Type B pancreatic cell (in vitro differentiated cells): ENCODE measurements at regions not wholly inside any gene's neighbourhood (a gene's known extent, or its start where the extent isn't known, plus 50 kb on each side); places are given as distances from the start of the nearest gene placed in this dataset.

Source experiments
- DNase-seq: peaks from one replicate; pipeline ENCODE4 v3.0.0; 2021; ENCODE audit warnings: mixed read lengths; ENCODE audit not compliant: unreplicated experiment; ENCODE audit errors: extremely low spot score
- H3K27ac Mint-ChIP-seq: 2 replicates; pipeline ENCODE4 v1.8.0; 2021; ENCODE audit warnings: mild to moderate bottlenecking, mixed read lengths
- H3K27me3 Mint-ChIP-seq: 2 replicates; pipeline ENCODE4 v1.8.0; 2021; ENCODE audit warnings: mixed read lengths
- H3K36me3 Mint-ChIP-seq: 2 replicates; pipeline ENCODE4 v1.8.0; 2021; ENCODE audit warnings: mixed read lengths
- H3K4me1 Mint-ChIP-seq: one replicate; pipeline ENCODE4 v1.8.0; 2021; ENCODE audit warnings: mixed read lengths; ENCODE audit not compliant: unreplicated experiment
- H3K4me3 Mint-ChIP-seq: 2 replicates; pipeline ENCODE4 v1.8.0; 2021; ENCODE audit warnings: mild to moderate bottlenecking, mixed read lengths
- H3K9me3 Mint-ChIP-seq: 2 replicates; pipeline ENCODE4 v1.8.0; 2021; ENCODE audit warnings: mixed read lengths
- CTCF ChIP-seq: fragments of 200-600 bp; sonication (generic); conservative IDR thresholded peaks from 2 replicates; pipeline ENCODE4 v1.5.0; 2021; ENCODE audit warnings: antibody characterized with exemption, mild to moderate bottlenecking

GRCh38 chr20:16984481-16984880, 236.3 kb downstream of the OTOR start:
- Mint-ChIP-seq H3K27me3 (peaks cover 7% of the 10 kb centered on the region), H3K36me3 (no peaks in the 10 kb centered on the region), H3K4me3 (no peak overlapping the region), H3K4me1 (no peaks in the 10 kb centered on the region), H3K9me3 (no peaks in the 10 kb centered on the region), H3K27ac (no peak overlapping the region)
- DNase-seq, result no peak
- TF ChIP-seq CTCF, result no peak

- H3K27ac Mint-ChIP-seq, result no peak overlapping the region
- H3K27me3 Mint-ChIP-seq, result peaks cover 3% of the 10 kb centered on the region
- no peaks in the 10 kb centered on the region for H3K36me3 Mint-ChIP-seq
- no peak for TF ChIP-seq CTCF
- H3K9me3 Mint-ChIP-seq, result no peaks in the 10 kb centered on the region
- H3K4me3 Mint-ChIP-seq, result no peak overlapping the region
- no peaks in the 10 kb centered on the region for H3K4me1 Mint-ChIP-seq
- DNase-seq, result no peak
These were observed 223.5 kb upstream of the PCSK2 start for GRCh38 chr20:17003170-17003870.

GRCh38 chr20:17010181-17010580, 216.7 kb upstream of the PCSK2 start:
- no peak for DNase-seq
- no peaks in the 10 kb centered on the region for H3K36me3 Mint-ChIP-seq
- TF ChIP-seq CTCF, result no peak
- H3K27me3 Mint-ChIP-seq, result no peaks in the 10 kb centered on the region
- no peaks in the 10 kb centered on the region for H3K9me3 Mint-ChIP-seq
- peaks cover 15% of the 10 kb centered on the region for H3K4me1 Mint-ChIP-seq
- no peak overlapping the region for H3K4me3 Mint-ChIP-seq
- H3K27ac Mint-ChIP-seq, result no peak overlapping the region

GRCh38 chr20:17012546-17013226, 214.2 kb upstream of the PCSK2 start:
- Mint-ChIP-seq H3K4me3 (no peak overlapping the region), H3K27me3 (no peaks in the 10 kb centered on the region), H3K36me3 (no peaks in the 10 kb centered on the region), H3K4me1 (peaks cover 15% of the 10 kb centered on the region), H3K9me3 (no peaks in the 10 kb centered on the region), H3K27ac (no peak overlapping the region)
- no peak for TF ChIP-seq CTCF
- DNase-seq, result no peak

GRCh38 chr20:17014217-17014616, 212.6 kb upstream of the PCSK2 start:
- Mint-ChIP-seq H3K27me3 (no peaks in the 10 kb centered on the region), H3K4me3 (no peak overlapping the region), H3K27ac (no peak overlapping the region), H3K9me3 (no peaks in the 10 kb centered on the region), H3K36me3 (no peaks in the 10 kb centered on the region), H3K4me1 (peaks cover 12% of the 10 kb centered on the region)
- DNase-seq, result no peak
- no peak for TF ChIP-seq CTCF
